Activated naive CD8-positive, alpha-beta T cell treated with anti-CD3 and anti-CD28 coated beads, Interleukin-2, amount 10 ng/mL, durations not matched to agents 7 days and 5 days (primary cell): ENCODE measurements at regions not wholly inside any gene's neighbourhood (a gene's known extent, or its start where the extent isn't known, plus 50 kb on each side); places are given as distances from the start of the nearest gene placed in this dataset.

Source experiments
- ATAC-seq: fragments of 150-1000 bp; cut with Tn5 transposase; one replicate; pipeline ENCODE4 v1.10.0; 2021; ENCODE audit warnings: low read depth, moderate library complexity
- POLR2A ChIA-PET: fragments of 350-600 bp; sonication (Branson Sonifier 250); formaldehyde crosslinking; loops from one replicate; lab custom pipeline; 2021; ENCODE audit warnings: antibody characterized with exemption; lab: Charles Lee
- DNase-seq: peaks from one replicate; pipeline ENCODE4 v3.0.0; 2021
- H3K27ac Mint-ChIP-seq: one replicate; pipeline ENCODE4 v1.8.0; 2022; ENCODE audit warnings: mild to moderate bottlenecking, mixed read lengths
- H3K27me3 Mint-ChIP-seq: one replicate; pipeline ENCODE4 v1.8.0; 2022; ENCODE audit warnings: mild to moderate bottlenecking, moderate library complexity, mixed read lengths
- H3K36me3 Mint-ChIP-seq: one replicate; pipeline ENCODE4 v1.8.0; 2021; ENCODE audit warnings: mild to moderate bottlenecking, mixed read lengths
- H3K4me1 Mint-ChIP-seq: one replicate; pipeline ENCODE4 v1.8.0; 2021; ENCODE audit warnings: mixed read lengths
- H3K4me3 Mint-ChIP-seq: one replicate; pipeline ENCODE4 v1.8.0; 2022; ENCODE audit warnings: mild to moderate bottlenecking, moderate library complexity, mixed read lengths
- H3K9me3 Mint-ChIP-seq: one replicate; pipeline ENCODE4 v1.8.0; 2021; ENCODE audit warnings: mixed read lengths

DNA sequence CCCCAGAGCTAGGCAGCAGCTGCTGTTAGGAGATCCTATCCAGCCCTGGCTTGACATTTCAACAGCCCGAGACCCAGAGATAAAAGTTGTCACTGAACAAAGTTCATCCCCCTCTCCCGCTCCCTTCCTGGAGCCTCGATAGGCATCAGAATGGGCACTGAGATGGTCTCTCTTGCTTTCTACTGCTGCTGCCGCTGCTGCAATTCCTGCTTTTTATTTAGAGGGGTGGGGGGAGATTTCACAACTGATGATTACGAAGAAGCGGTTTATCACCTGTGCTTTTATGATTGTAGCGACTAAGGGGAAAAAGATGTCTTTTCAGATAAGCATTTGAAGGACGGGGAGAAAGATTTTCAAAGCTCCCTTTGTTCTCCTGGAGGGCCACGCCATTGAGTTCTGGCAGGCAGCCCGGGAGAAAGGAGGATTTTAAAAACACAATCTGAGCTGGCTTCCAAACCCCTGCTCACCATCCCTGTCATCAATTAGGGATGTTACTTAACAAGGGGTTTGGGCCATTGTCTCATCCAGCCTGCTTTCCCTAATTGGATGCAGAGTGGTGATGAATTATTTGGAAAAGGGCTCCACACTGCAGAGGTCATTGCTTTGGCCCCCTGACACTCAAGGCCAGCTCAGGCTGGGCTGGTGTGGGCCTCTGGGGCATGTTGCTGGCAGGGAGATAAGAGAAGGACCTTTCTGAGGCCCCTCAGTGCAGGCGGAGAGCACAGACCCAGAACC, 344.7 kb downstream of the BUD13 start:
- H3K9me3 Mint-ChIP-seq, result no peaks in the 10 kb centered on the region
- H3K27me3 Mint-ChIP-seq, result peaks cover 9% of the 10 kb centered on the region
- no peak overlapping the region for H3K4me3 Mint-ChIP-seq
- no peaks in the 10 kb centered on the region for H3K4me1 Mint-ChIP-seq
- no peak for ATAC-seq
- H3K36me3 Mint-ChIP-seq, result no peaks in the 10 kb centered on the region
- POLR2A ChIA-PET, result no interaction called here
- no peak for DNase-seq
- H3K27ac Mint-ChIP-seq, result no peak overlapping the region

DNA sequence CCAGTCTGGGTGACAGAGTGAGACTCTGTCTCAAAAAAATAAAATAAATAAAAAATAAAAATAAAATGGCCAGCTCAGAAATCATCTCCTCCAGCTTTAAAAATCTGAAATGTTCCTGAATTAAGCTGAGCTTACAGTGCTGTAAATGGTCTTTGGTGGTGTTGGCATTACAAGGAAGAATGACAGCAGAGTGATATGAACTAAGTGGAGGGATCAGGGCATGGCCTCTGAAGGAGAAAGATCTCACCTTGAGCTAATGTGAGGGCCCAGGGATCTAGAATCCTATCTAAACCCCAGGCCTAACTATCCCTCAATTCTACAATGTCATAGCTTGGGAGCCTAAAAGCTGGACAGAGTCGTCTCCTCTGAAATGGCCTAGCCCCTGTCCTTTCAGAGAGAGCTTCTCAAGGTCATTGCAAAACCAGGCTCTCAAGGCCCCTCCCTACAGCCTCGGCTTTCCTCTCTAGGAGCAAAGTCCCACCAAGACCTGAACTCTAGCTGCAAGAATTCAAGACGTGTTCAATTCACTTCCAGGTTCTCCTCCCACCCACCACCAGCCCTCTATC, 345.4 kb downstream of the BUD13 start:
- no peak overlapping the region for H3K4me3 Mint-ChIP-seq
- peaks cover 9% of the 10 kb centered on the region for H3K27me3 Mint-ChIP-seq
- no peak overlapping the region for H3K27ac Mint-ChIP-seq
- no peaks in the 10 kb centered on the region for H3K9me3 Mint-ChIP-seq
- ATAC-seq (no peak), DNase-seq (no peak)
- H3K36me3 Mint-ChIP-seq, result no peaks in the 10 kb centered on the region
- no peaks in the 10 kb centered on the region for H3K4me1 Mint-ChIP-seq
- POLR2A ChIA-PET, result no interaction called here

DNA sequence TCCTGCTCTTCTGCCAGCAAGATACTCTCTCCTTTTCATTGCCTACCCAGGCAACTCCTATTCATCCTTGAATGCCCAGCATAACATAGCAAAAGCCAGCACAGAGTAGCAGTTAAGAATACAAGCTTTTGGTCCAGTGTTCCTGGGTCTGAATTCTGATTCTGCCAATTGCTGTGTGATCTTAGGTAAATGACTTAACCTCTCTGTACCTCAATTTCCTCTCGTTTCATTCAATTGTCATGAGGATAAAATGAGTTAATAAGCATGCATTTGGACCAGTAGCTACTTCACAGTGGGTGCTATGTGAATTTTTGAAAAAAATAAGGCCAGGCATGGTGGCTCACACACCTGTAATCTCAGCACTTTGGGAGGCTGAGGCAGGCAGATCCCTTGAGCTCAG, 346.0 kb downstream of the BUD13 start:
- POLR2A ChIA-PET, result no interaction called here
- ATAC-seq, result no peak
- H3K36me3 Mint-ChIP-seq, result no peaks in the 10 kb centered on the region
- no peaks in the 10 kb centered on the region for H3K9me3 Mint-ChIP-seq
- H3K4me3 Mint-ChIP-seq, result no peak overlapping the region
- no peak overlapping the region for H3K27ac Mint-ChIP-seq
- H3K4me1 Mint-ChIP-seq, result no peaks in the 10 kb centered on the region
- H3K27me3 Mint-ChIP-seq, result peaks cover 9% of the 10 kb centered on the region
- no peak for DNase-seq

DNA sequence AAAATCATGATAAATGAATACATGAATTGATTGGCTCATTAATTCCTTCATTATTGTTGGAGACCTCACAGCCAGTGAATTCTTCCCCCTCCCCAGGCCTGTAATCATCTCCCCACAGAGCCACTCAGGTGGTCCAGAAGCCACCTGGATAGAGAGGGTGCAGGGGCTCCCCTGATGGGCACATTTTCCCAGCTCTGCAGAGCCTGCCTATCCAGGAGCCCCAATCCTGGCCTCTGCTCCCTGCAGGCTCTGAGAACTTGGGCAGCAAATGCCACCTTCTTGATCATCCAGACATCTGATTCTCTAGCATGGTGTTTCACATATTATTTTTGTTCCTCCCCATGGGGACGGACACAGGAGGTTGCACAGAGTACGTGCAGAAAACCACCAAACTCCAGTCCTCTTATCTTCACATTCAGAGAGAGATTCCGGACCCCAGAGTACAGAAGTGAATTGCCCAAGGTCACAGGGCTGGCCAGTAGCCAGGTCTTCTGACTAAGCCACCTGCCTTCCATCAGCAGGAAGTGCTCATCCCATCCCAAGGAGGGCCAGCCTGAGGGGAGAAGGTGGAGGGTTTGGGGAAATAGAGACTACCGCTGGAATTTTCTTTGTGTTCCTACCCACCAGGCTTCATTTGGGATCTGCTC, 348.0 kb downstream of the BUD13 start:
- POLR2A ChIA-PET, result no interaction called here
- peaks cover 9% of the 10 kb centered on the region for H3K27me3 Mint-ChIP-seq
- no peak for ATAC-seq
- H3K36me3 Mint-ChIP-seq, result no peaks in the 10 kb centered on the region
- no peak overlapping the region for H3K4me3 Mint-ChIP-seq
- H3K4me1 Mint-ChIP-seq, result no peaks in the 10 kb centered on the region
- DNase-seq, result no peak
- no peak overlapping the region for H3K27ac Mint-ChIP-seq
- no peaks in the 10 kb centered on the region for H3K9me3 Mint-ChIP-seq

DNA sequence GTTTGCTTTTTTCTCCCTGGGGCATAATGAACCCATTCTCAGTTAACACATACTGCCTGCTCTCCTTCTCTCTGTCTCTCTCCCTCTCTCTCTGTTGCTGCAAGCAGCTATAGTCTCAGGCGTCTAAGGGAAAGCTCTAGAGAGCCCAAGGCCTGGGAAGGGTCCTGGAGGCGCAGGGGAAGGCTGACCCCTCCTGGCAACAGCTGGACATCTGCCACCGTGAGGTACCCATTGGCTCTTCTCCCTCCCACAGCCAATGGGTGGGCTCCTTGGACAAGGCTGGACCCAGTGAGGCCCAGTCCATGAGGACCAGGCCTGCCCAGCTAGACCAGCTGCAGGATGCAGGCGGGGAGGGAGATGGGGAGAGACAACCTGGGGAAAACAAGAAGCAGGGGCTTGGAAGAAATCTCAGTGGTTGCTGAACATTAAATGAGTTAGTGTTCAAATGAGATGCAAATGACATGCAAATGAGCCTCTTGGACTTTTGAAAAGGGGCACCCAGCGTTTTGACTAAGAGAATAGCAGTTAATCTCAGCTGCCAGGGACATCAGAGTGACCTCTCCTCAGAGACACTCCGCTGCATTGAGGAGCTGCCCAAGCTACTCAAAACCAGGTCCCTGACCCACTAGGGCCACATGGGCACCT, 349.7 kb downstream of the BUD13 start:
- no peak overlapping the region for H3K4me3 Mint-ChIP-seq
- no peak for ATAC-seq

DNA sequence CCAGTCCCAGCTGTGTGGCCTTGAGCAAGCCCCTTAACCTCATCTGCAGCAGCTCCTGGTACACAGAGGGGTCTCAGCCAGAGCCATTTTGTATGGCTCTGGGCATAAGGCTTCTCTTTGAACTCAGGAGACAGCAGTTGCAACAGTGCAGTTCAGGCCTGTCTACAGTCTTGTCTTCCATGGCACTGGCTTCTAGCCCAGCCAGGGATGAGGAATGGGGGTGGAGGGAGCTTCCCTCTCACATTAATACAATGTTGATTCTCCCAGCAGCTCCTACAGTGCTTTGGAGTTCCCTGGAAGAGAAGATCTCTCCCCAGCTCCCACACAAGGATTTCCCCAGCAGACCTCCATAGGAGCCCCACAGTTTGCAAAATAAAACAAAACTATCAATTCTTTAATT, 350.2 kb downstream of the BUD13 start:
- H3K4me3 Mint-ChIP-seq, result no peak overlapping the region
- no peaks in the 10 kb centered on the region for H3K4me1 Mint-ChIP-seq
- H3K9me3 Mint-ChIP-seq, result no peaks in the 10 kb centered on the region
- ATAC-seq (no peak), DNase-seq (no peak)
- POLR2A ChIA-PET, result no interaction called here
- H3K27ac Mint-ChIP-seq, result no peak overlapping the region
- no peaks in the 10 kb centered on the region for H3K36me3 Mint-ChIP-seq
- H3K27me3 Mint-ChIP-seq, result peaks cover 3% of the 10 kb centered on the region

More for the DNA sequence above, 349.7 kb downstream of the BUD13 start:
- Mint-ChIP-seq H3K27me3 (peaks cover 7% of the 10 kb centered on the region), H3K27ac (no peak overlapping the region), H3K9me3 (no peaks in the 10 kb centered on the region), H3K36me3 (no peaks in the 10 kb centered on the region), H3K4me1 (no peaks in the 10 kb centered on the region)
- POLR2A ChIA-PET, result no interaction called here
- DNase-seq, result no peak

DNA sequence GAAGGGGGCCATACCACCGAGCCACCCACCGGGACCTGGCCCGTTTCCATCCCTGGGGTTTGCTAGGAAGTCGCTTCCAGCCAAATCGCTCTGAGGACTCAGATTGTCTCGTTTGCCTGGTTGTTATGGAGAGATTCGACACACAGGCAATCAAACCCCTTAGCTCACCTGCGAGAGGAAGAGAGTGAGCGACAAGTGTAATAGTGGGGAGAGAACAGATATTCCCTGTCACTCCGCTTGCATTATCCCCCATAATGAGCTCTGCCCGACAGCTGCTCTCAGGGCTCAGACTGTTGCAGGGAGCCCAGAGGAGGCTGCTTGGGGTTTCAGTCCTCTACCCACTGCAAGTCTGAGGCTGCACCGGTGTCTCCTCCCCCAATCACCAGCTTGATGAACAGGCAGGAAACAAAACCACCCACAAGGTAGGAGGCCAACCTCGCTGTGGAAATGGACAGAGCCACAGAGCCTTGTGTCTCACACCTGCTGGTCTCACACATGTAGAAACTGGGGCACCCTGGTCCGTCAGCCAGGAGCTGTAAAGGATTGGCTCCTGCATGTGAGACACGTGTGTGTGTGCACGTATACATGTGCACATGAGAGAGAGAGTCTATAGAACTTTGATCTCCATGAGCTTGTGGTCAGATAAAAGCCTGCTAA, 351.1 kb downstream of the BUD13 start:
- POLR2A ChIA-PET, result no interaction called here
- DNase-seq (no peak), ATAC-seq (no peak)
- H3K27ac Mint-ChIP-seq, result no peak overlapping the region
- H3K9me3 Mint-ChIP-seq, result no peaks in the 10 kb centered on the region
- no peaks in the 10 kb centered on the region for H3K4me1 Mint-ChIP-seq
- no peaks in the 10 kb centered on the region for H3K36me3 Mint-ChIP-seq
- H3K4me3 Mint-ChIP-seq, result no peak overlapping the region
- H3K27me3 Mint-ChIP-seq, result peaks cover 2% of the 10 kb centered on the region

DNA sequence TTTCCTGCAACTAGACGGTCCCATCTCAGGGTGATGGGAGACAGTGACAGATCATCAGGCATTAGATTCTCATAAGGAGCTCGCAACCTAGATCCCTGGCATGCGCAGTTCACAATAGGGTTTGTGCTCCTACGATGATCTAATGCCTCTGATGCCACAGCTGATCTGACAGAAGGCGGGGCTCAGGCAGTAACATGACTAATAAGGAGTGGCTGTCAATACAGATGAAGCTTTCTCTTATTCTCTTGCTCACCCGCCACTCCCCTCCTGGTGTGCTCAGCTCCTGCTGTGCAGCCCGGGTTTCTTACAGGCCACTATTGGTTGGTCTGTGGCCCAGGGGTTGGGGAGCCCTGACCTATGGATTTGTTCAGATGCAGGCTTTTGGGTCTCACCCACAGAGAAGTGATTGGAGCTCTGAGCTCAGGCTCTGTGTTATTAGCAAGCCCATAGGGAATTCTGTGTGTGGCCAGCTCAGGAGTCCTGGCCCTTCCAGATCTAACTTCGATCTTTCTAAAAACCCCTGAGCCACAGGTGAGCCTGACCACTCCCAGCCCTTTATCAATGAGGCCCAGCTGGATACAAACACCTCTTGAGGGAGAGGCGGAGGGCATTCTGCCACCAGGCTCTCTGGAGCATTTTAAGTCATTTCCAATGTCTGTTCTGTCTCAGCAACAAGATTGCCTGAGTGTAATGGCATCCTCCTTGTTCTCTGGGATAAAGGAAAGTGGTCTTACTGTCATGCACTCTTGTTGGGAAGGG, 351.8 kb downstream of the BUD13 start:
- ATAC-seq (no peak), DNase-seq (no peak)
- H3K4me1 Mint-ChIP-seq, result no peaks in the 10 kb centered on the region
- peaks cover 2% of the 10 kb centered on the region for H3K27me3 Mint-ChIP-seq
- H3K9me3 Mint-ChIP-seq, result no peaks in the 10 kb centered on the region
- H3K27ac Mint-ChIP-seq, result no peak overlapping the region
- H3K4me3 Mint-ChIP-seq, result no peak overlapping the region
- POLR2A ChIA-PET, result no interaction called here
- H3K36me3 Mint-ChIP-seq, result no peaks in the 10 kb centered on the region

DNA sequence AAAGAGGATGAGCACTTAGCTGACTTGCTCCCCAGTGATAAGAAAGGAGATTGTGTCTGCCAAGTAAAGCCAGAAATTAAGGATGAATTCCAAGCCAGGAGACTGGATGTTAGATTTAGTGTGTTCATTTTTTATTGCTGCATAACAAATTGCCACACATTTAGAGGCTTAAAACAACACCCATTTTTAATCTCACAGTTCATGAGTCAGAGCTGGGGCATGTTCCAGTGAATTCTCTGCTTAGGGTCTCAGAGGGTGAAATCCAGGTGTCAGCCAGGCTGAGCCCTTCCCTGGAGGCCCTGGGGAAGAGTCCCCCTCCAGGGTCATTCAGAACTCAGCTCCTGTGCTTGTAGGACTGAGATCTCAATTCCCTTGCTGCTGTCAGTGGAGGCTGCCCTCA, 352.8 kb downstream of the BUD13 start:
- no peak for DNase-seq
- Mint-ChIP-seq H3K36me3 (no peaks in the 10 kb centered on the region), H3K27ac (no peak overlapping the region), H3K4me3 (no peak overlapping the region), H3K9me3 (no peaks in the 10 kb centered on the region), H3K4me1 (no peaks in the 10 kb centered on the region), H3K27me3 (peaks cover 2% of the 10 kb centered on the region)
- POLR2A ChIA-PET, result no interaction called here
- no peak for ATAC-seq

DNA sequence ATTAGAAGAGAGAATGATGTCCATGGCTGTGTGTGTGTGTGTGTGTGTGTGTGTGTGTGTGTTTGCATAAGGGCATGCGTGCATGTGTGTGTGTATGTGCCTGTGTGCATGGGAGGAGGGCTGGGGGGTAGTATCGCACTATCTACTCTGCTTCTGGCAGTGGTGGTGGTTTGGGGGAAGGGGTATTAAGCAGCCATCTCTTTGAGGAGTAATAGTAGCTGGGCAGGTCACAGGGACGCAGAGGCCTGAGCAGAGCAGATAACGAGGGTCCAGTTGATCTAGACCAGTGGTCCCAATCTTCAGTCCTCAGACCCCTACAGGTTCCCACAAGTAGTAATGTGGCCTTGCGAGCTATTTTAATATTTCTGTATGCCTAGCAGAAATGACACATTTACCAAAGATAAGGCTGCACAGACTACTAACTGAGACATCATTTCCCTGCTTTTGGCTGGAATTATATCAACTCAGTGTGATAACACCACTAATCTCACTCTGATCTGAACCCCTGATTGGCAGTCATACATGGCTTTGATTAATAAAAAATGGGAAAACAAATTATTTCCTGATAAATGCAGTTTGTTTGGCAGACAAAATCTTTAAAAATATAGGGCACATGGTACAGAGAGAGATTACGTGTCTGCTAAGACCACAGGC, 354.3 kb downstream of the BUD13 start:
- POLR2A ChIA-PET, result no interaction called here
- Mint-ChIP-seq H3K9me3 (no peaks in the 10 kb centered on the region), H3K36me3 (no peaks in the 10 kb centered on the region), H3K27ac (no peak overlapping the region), H3K4me1 (no peaks in the 10 kb centered on the region), H3K27me3 (peaks cover 2% of the 10 kb centered on the region), H3K4me3 (no peak overlapping the region)
- DNase-seq, result no peak
- no peak for ATAC-seq

DNA sequence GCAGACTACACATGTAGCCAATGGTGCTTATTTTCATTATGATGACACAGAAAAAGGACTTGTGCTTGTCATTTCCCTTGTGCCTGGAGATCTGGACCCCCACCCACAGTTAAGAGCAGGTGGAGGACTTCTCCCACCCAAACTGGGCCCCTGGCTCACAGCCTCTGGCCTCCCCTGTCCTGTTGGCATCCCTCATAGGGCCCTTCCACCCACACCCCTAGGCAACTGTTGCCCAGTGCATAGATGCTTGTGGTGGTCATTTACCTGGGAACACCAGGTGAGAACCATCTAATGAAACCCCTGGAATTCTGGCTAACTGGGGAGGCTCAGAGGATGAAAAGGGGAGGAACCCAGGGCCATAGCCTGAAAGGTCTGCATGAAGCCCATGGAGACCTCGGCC, 355.9 kb downstream of the BUD13 start:
- ATAC-seq, result no peak
- H3K27ac Mint-ChIP-seq, result no peak overlapping the region
- peaks cover 2% of the 10 kb centered on the region for H3K27me3 Mint-ChIP-seq
- POLR2A ChIA-PET, result no interaction called here
- no peak overlapping the region for H3K4me3 Mint-ChIP-seq
- H3K36me3 Mint-ChIP-seq, result no peaks in the 10 kb centered on the region
- DNase-seq, result no peak
- no peaks in the 10 kb centered on the region for H3K4me1 Mint-ChIP-seq
- H3K9me3 Mint-ChIP-seq, result no peaks in the 10 kb centered on the region

DNA sequence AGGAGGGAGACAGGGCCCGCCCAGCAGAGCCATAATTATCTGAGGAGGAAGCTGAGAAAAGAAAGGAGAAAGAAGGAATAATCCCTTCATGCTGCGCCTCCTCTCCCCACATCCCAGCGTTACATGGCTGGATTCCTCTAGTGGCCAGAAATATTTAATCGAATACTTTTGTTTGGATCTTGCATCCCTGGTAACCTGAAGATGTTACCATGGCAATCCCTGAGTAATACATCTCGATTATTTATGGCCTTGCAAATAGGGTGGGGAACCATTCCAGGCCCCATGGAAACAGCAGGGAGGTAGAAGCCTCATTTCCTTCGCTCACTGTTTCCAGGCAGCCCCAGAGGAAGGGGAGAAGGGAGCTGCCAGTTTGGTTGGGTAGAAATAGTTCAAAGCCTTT, 357.7 kb downstream of the BUD13 start:
- Mint-ChIP-seq H3K9me3 (no peaks in the 10 kb centered on the region), H3K27me3 (peaks cover 2% of the 10 kb centered on the region)
- POLR2A ChIA-PET, result no interaction called here

More for the DNA sequence above, 357.7 kb downstream of the BUD13 start:
- Mint-ChIP-seq H3K4me1 (no peaks in the 10 kb centered on the region), H3K27ac (no peak overlapping the region), H3K4me3 (no peak overlapping the region), H3K36me3 (no peaks in the 10 kb centered on the region)
- no peak for ATAC-seq
- DNase-seq, result no peak
